ENCODE measurements at regions not wholly inside any gene's neighbourhood (a gene's known extent, or its start where the extent isn't known, plus 50 kb on each side); places are given as distances from the start of the nearest gene placed in this dataset.
"Not testable (repeated sequence)": the region's sequence is repeated elsewhere in the genome, so short reads cannot be mapped to it uniquely, and the experiment has no call there.

DNA sequence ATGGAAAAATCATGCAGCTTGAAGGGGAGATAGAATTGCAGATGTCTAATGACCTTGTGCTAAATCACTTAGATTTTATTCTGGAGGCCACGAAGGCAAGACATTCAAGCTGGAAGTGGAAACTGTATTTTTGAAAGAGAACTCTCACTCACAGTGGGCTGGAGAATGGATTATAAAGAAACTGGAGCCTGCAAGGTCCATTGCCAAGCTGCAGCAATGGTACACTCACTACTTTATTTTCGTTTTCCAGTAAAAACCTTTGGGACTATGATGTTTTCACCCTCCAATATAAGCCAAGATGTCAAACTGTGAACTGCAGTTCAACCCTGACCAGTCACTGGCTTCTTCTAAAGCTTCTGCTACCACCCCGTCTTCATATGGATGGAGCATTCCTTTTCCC, 62.0 kb downstream of the SKIDA1 start:
- WGBS, result 85% methylated on average over 3 of the region's 3 CpGs
- DNase-seq (ENCODE audit: low read depth in 6 of 9, low spot score in 9 of 9), result no peak
- no peak overlapping the region for H3K4me3 ChIP-seq (ENCODE audit: low read length in 2 of 2)
- H3K27me3 ChIP-seq (ENCODE audit: control insufficient read depth in 2 of 2, insufficient read depth in 1 of 2, low read length in 1 of 2), result no peaks in the 10 kb centered on the region
- no peaks in the 10 kb centered on the region for H3K9me3 ChIP-seq (ENCODE audit: control insufficient read depth in 2 of 2, insufficient read depth in 1 of 2, low read length in 1 of 2)
- H3K27ac ChIP-seq (ENCODE audit: low read depth in 1 of 2, low read length in 1 of 2), result no peak overlapping the region
- H3K36me3 ChIP-seq (ENCODE audit: control insufficient read depth in 2 of 2, insufficient read depth in 2 of 2, low read length in 1 of 2), result no peaks in the 10 kb centered on the region
- no peaks in the 10 kb centered on the region for H3K4me1 ChIP-seq (ENCODE audit: control insufficient read depth in 2 of 2, insufficient read depth in 2 of 2, low read length in 2 of 2)

DNA sequence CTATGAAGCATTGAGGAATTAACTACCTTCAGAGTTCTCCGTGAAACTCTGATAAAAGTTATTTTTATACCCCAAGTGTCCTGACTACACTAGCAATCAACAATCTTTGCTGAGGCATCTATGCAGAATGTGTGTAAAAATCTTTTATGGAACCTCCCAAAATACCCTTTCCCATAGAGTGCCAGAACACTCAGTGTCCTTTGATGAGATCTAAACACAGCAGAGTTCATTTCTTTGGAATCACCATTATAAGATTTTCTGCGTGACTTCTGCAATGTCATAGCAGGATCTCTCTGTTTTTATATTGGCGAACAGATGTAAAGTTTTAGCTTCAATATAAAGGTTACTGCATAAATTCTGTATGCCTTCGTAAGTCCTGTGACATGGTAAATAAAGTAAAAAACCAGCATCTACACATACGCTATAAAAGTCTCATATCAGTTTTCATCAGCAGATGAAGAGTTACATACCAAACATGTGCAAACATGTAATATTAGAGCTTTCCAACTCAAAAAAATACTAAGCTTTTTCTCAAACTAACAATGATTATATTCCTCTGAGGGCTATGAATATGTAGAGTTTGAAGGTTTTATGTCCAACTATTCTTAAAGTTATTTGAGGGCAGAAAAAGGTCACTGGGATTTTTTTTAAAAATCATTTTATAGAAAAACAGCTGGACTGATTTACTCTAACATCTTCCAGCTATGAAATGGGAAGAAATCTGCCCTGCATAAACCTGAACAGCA, 67.2 kb downstream of the SKIDA1 start:
- 93% methylated on average over 5 of the region's 5 CpGs for WGBS
- Histone ChIP-seq H3K27ac (ENCODE audit: low read depth in 1 of 2, low read length in 1 of 2) (peak overlapping the region in 1 of 2 donors; percentile 12), H3K4me3 (ENCODE audit: low read length in 2 of 2) (no peak overlapping the region), H3K9me3 (ENCODE audit: control insufficient read depth in 2 of 2, insufficient read depth in 1 of 2, low read length in 1 of 2) (no peaks in the 10 kb centered on the region), H3K4me1 (ENCODE audit: control insufficient read depth in 2 of 2, insufficient read depth in 2 of 2, low read length in 2 of 2) (no peaks in the 10 kb centered on the region), H3K27me3 (ENCODE audit: control insufficient read depth in 2 of 2, insufficient read depth in 1 of 2, low read length in 1 of 2) (no peaks in the 10 kb centered on the region), H3K36me3 (ENCODE audit: control insufficient read depth in 2 of 2, insufficient read depth in 2 of 2, low read length in 1 of 2) (no peaks in the 10 kb centered on the region)
- DNase-seq (ENCODE audit: low read depth in 6 of 9, low spot score in 9 of 9), result no peak

DNA sequence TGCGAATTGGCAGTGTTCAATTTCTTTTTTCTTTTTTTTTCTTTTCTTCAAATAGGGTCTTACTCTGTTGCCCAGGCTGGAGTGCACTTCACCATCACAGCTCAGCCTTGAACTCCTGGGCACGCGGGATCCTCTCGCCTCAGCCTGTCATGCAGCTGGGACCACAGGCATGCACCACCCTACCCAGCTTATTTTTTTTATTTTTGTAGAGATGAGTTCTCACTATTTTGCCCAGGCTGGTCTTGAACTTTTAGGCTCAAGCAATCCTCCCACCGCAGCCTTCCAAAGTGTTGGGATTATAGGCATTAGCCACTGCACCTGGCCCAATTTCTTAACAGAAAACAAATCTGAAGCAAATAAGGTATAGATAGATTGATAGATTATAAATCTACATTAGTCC, 69.3 kb downstream of the SKIDA1 start:
- H3K4me3 ChIP-seq (ENCODE audit: low read length in 2 of 2), result no peak overlapping the region
- no peak for DNase-seq (ENCODE audit: low read depth in 6 of 9, low spot score in 9 of 9)
- no peak overlapping the region for H3K27ac ChIP-seq (ENCODE audit: low read depth in 1 of 2, low read length in 1 of 2)
- no peaks in the 10 kb centered on the region for H3K4me1 ChIP-seq (ENCODE audit: control insufficient read depth in 2 of 2, insufficient read depth in 2 of 2, low read length in 2 of 2)
- no peaks in the 10 kb centered on the region for H3K9me3 ChIP-seq (ENCODE audit: control insufficient read depth in 2 of 2, insufficient read depth in 1 of 2, low read length in 1 of 2)
- no peaks in the 10 kb centered on the region for H3K27me3 ChIP-seq (ENCODE audit: control insufficient read depth in 2 of 2, insufficient read depth in 1 of 2, low read length in 1 of 2)
- H3K36me3 ChIP-seq (ENCODE audit: control insufficient read depth in 2 of 2, insufficient read depth in 2 of 2, low read length in 1 of 2), result no peaks in the 10 kb centered on the region
- WGBS, result 99% methylated on average over 5 of the region's 5 CpGs

DNA sequence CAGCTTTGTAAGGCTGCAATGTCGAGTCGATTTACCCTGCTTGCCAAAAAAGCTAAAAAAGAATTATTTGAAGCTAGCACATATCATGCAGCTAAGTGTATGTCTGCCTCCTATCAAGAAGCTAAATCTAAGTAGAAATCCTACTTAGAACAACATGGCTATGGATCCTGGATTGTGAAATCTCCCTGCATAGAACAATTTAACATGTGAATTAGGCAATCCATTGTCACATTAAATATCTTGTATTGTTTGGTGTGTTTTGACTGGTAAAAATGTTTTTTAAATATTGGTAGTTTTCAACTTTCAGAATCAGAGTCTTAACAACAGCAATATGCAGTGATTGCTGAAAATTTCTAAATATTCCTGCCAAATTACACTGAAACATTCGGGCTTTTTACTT, 73.3 kb downstream of the SKIDA1 start:
- peaks cover 0 to 2% of the 10 kb centered on the region in 2 donors for H3K9me3 ChIP-seq (ENCODE audit: control insufficient read depth in 2 of 2, insufficient read depth in 1 of 2, low read length in 1 of 2)
- H3K4me1 ChIP-seq (ENCODE audit: control insufficient read depth in 2 of 2, insufficient read depth in 2 of 2, low read length in 2 of 2), result no peaks in the 10 kb centered on the region
- H3K27me3 ChIP-seq (ENCODE audit: control insufficient read depth in 2 of 2, insufficient read depth in 1 of 2, low read length in 1 of 2), result no peaks in the 10 kb centered on the region
- DNase-seq (ENCODE audit: low read depth in 6 of 9, low spot score in 9 of 9), result no peak
- 95% methylated on average over 3 of the region's 3 CpGs for WGBS
- no peaks in the 10 kb centered on the region for H3K36me3 ChIP-seq (ENCODE audit: control insufficient read depth in 2 of 2, insufficient read depth in 2 of 2, low read length in 1 of 2)
- H3K4me3 ChIP-seq (ENCODE audit: low read length in 2 of 2), result no peak overlapping the region
- H3K27ac ChIP-seq (ENCODE audit: low read depth in 1 of 2, low read length in 1 of 2), result no peak overlapping the region

DNA sequence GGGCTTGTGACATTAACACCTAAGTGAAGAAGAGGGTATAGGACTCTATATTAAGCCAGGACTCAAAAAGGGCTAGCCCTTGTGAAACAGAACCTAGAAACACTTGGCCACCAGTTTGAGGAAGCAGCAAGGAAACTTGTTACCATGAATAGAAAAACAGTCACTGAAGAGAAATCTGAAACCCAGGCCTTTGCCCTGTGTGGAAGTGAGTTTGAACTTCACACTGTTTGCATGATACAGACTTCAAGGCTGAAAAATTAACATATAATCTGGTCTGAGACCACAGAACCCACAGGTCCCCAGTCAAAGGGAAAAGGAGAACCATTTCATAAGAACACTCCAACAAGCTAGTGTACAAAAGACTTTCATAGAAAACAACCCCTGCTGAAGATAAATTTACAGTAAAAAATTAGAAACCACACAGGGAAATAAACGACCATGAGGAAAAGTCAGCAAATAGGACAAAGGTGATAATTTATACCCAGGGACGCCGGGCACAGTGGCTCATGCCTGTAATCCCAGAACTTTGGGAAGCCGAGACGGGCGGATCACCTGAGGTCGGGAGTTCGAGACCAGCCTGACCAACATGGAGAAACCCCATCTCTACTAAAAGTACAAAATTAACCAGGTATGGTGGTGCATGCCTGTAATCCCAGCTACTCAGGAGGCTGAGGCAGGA, 76.1 kb downstream of the SKIDA1 start:
- H3K4me1 ChIP-seq (ENCODE audit: control insufficient read depth in 2 of 2, insufficient read depth in 2 of 2, low read length in 2 of 2), result no peaks in the 10 kb centered on the region
- no peak overlapping the region for H3K27ac ChIP-seq (ENCODE audit: low read depth in 1 of 2, low read length in 1 of 2)
- H3K9me3 ChIP-seq (ENCODE audit: control insufficient read depth in 2 of 2, insufficient read depth in 1 of 2, low read length in 1 of 2), result peaks cover 0 to 2% of the 10 kb centered on the region in 2 donors
- H3K4me3 ChIP-seq (ENCODE audit: low read length in 2 of 2), result no peak overlapping the region
- 90% methylated on average over 8 of the region's 8 CpGs for WGBS
- no peaks in the 10 kb centered on the region for H3K27me3 ChIP-seq (ENCODE audit: control insufficient read depth in 2 of 2, insufficient read depth in 1 of 2, low read length in 1 of 2)
- no peaks in the 10 kb centered on the region for H3K36me3 ChIP-seq (ENCODE audit: control insufficient read depth in 2 of 2, insufficient read depth in 2 of 2, low read length in 1 of 2)
- DNase-seq (ENCODE audit: low read depth in 6 of 9, low spot score in 9 of 9), result no peak

DNA sequence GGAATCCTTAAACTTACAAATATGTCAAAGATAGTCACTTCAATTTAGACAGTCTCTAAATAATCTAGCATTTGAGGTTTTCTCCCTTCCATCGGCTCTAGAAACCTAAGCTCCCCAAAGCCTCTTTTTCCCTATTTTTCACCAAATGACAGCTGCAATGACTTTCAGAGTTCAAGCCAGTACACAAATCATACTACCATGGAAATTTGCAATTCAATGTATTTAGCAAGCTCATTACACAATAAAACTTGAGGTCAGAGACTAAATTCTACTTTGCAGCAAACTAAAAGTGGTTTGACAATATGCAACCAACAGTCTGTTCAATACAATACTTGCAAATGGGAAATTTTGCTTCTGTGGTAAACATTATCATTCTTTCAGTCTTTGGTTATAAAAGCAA, 80.3 kb downstream of the SKIDA1 start:
- no peaks in the 10 kb centered on the region for H3K27me3 ChIP-seq (ENCODE audit: control insufficient read depth in 2 of 2, insufficient read depth in 1 of 2, low read length in 1 of 2)
- WGBS, result 97% methylated on average over 1 of the region's 1 CpG
- no peaks in the 10 kb centered on the region for H3K4me1 ChIP-seq (ENCODE audit: control insufficient read depth in 2 of 2, insufficient read depth in 2 of 2, low read length in 2 of 2)
- no peak overlapping the region for H3K27ac ChIP-seq (ENCODE audit: low read depth in 1 of 2, low read length in 1 of 2)
- no peaks in the 10 kb centered on the region for H3K36me3 ChIP-seq (ENCODE audit: control insufficient read depth in 2 of 2, insufficient read depth in 2 of 2, low read length in 1 of 2)
- no peak overlapping the region for H3K4me3 ChIP-seq (ENCODE audit: low read length in 2 of 2)
- DNase-seq (ENCODE audit: low read depth in 6 of 9, low spot score in 9 of 9), result no peak
- H3K9me3 ChIP-seq (ENCODE audit: control insufficient read depth in 2 of 2, insufficient read depth in 1 of 2, low read length in 1 of 2), result peaks cover 0 to 2% of the 10 kb centered on the region in 2 donors

DNA sequence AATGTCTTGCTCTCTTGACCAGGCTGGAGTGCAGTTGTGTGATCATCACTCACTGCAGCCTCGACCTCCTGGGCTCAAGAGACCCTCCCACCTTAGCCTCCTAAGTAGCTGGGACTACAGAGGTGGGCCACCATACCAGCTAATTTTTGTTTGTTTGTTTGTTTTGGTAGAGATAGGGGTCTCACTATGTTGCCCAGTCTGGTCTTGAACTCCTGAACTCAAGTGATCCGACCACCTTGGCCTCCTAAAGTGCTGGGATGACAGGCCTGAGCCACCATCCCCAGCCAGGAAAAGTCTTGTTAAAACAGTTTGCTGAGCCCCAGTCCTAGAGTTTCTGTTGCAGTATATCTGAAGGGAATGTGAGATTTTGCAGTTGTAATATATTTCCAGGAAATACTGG, 83.9 kb downstream of the SKIDA1 start:
- no peak for DNase-seq (ENCODE audit: low read depth in 6 of 9, low spot score in 9 of 9)
- H3K27me3 ChIP-seq (ENCODE audit: control insufficient read depth in 2 of 2, insufficient read depth in 1 of 2, low read length in 1 of 2), result no peaks in the 10 kb centered on the region
- no peaks in the 10 kb centered on the region for H3K9me3 ChIP-seq (ENCODE audit: control insufficient read depth in 2 of 2, insufficient read depth in 1 of 2, low read length in 1 of 2)
- 93% methylated on average over 2 of the region's 2 CpGs for WGBS
- no peak overlapping the region for H3K27ac ChIP-seq (ENCODE audit: low read depth in 1 of 2, low read length in 1 of 2)
- H3K36me3 ChIP-seq (ENCODE audit: control insufficient read depth in 2 of 2, insufficient read depth in 2 of 2, low read length in 1 of 2), result no peaks in the 10 kb centered on the region
- no peaks in the 10 kb centered on the region for H3K4me1 ChIP-seq (ENCODE audit: control insufficient read depth in 2 of 2, insufficient read depth in 2 of 2, low read length in 2 of 2)
- H3K4me3 ChIP-seq (ENCODE audit: low read length in 2 of 2), result no peak overlapping the region

DNA sequence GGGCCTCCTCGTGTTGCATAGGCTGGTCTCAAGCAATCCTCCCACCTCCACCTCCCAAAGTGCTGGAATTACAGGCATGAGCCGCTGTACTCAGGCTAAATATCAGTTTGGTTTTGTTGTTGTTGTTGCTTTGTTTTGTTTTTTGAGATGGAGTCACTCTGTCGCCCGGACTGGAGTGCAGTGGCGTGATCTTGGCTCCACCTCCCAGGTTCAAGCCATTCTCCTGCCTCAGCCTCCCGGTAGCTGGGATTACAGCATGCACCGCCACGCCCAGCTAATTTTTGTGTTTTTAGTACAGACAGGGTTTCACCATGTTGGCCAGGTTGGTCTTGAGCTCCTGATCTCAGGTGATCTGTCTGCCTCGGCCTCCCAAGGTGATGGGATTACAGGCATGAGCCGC, 86.6 kb downstream of the SKIDA1 start:
- 93% methylated on average over 10 of the region's 10 CpGs for WGBS
- H3K4me3 ChIP-seq (ENCODE audit: low read length in 2 of 2), result not testable (repeated sequence)

DNA sequence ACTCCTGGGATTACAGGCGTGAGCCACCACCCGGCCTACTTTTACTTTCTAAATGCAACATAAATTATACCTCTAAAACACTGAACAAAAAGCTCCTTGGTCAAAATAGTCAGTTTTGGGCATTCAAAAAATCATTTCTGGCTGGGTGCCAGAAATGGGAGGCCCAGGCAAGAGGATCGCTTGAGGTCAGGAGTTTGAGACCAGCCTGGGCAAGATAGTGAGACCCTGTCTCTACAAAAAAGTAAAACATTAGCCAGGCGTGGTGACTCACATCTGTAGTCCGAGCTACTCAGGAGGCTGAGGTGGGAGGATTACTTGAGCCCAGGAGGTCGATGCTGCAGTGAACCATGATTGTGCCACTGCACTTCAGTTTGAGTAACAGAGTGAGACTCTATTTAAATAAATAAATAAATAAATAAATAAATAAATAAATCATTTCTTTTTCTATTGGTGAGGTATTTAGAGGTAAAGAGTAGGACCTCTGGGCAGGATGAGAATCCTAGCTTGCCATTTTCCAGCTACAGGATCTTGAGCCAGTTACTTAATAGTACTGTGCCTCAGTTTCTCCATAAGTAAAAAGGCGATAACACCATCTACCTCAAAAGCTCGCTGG, 87.6 kb downstream of the SKIDA1 start:
- DNase-seq (ENCODE audit: low read depth in 6 of 9, low spot score in 9 of 9), result no peak
- H3K27me3 ChIP-seq (ENCODE audit: control insufficient read depth in 2 of 2, insufficient read depth in 1 of 2, low read length in 1 of 2), result no peaks in the 10 kb centered on the region
- H3K4me3 ChIP-seq (ENCODE audit: low read length in 2 of 2), result no peak overlapping the region
- H3K36me3 ChIP-seq (ENCODE audit: control insufficient read depth in 2 of 2, insufficient read depth in 2 of 2, low read length in 1 of 2), result no peaks in the 10 kb centered on the region
- no peaks in the 10 kb centered on the region for H3K9me3 ChIP-seq (ENCODE audit: control insufficient read depth in 2 of 2, insufficient read depth in 1 of 2, low read length in 1 of 2)
- H3K4me1 ChIP-seq (ENCODE audit: control insufficient read depth in 2 of 2, insufficient read depth in 2 of 2, low read length in 2 of 2), result no peaks in the 10 kb centered on the region
- no peak overlapping the region for H3K27ac ChIP-seq (ENCODE audit: low read depth in 1 of 2, low read length in 1 of 2)
- WGBS, result 97% methylated on average over 8 of the region's 8 CpGs

More for the DNA sequence above, 86.6 kb downstream of the SKIDA1 start:
- not testable (repeated sequence) for H3K4me1 ChIP-seq (ENCODE audit: control insufficient read depth in 2 of 2, insufficient read depth in 2 of 2, low read length in 2 of 2); H3K36me3 ChIP-seq (ENCODE audit: control insufficient read depth in 2 of 2, insufficient read depth in 2 of 2, low read length in 1 of 2); H3K27me3 ChIP-seq (ENCODE audit: control insufficient read depth in 2 of 2, insufficient read depth in 1 of 2, low read length in 1 of 2); DNase-seq (ENCODE audit: low read depth in 6 of 9, low spot score in 9 of 9); H3K27ac ChIP-seq (ENCODE audit: low read depth in 1 of 2, low read length in 1 of 2); H3K9me3 ChIP-seq (ENCODE audit: control insufficient read depth in 2 of 2, insufficient read depth in 1 of 2, low read length in 1 of 2)

Data from thymus (tissue), 11 donors.